A549 (cell line): ENCODE measurements at regions not wholly inside any gene's neighbourhood (a gene's known extent, or its start where the extent isn't known, plus 50 kb on each side); places are given as distances from the start of the nearest gene placed in this dataset.

ENCODE experiments used
- CBX2 ChIP-seq: fragments of 200-600 bp; sonication (generic); IDR thresholded peaks from 2 replicates; pipeline ENCODE4 v1.6.1; 2016; ENCODE audit warnings: low read depth, mild to moderate bottlenecking, borderline replicate concordance
- EP300 ChIP-seq, 2 experiments: fragments of >200 bp; sonication (Bioruptor Twin); formaldehyde crosslinking; IDR thresholded peaks; 2 replicates in 1 of 2; 3 replicates in 1 of 2; pipeline ENCODE4 v1.6.1; 2016 to 2017
- JUNB ChIP-seq: fragments of >200 bp; sonication (Bioruptor Twin); formaldehyde crosslinking; IDR thresholded peaks from 2 replicates; pipeline ENCODE4 v1.6.1; 2016
- MAFK ChIP-seq: fragments of 450-650 bp; IDR thresholded peaks from 2 replicates; pipeline ENCODE4 v1.6.1; 2014; ENCODE audit not compliant: partially characterized antibody
- RCOR1 ChIP-seq: fragments of 150-350 bp; IDR thresholded peaks from 2 replicates; pipeline ENCODE4 v1.6.1; 2014; ENCODE audit warnings: antibody characterized with exemption, low read length, low read depth

- TF ChIP-seq JUNB, result no peak
- TF ChIP-seq CBX2, result no peak
- TF ChIP-seq MAFK, result no peak
- TF ChIP-seq RCOR1, result no peak
- TF ChIP-seq EP300 (IDR thresholded peaks at IDR 0.05), result no peak
Measured at GRCh38 chr2:134029418-134029817, 224.5 kb upstream of the MGAT5 start.
